GM06990 (cell line): ENCODE measurements at regions not wholly inside any gene's neighbourhood (a gene's known extent, or its start where the extent isn't known, plus 50 kb on each side); places are given as distances from the start of the nearest gene placed in this dataset.

Source experiments
- DNase-seq: peaks from one replicate; pipeline ENCODE4 v3.0.0-alpha.2; 2011; ENCODE audit not compliant: insufficient read length; ENCODE audit errors: extremely low read depth
- H3K27me3 ChIP-seq: replicated peaks from 2 replicates; pipeline ENCODE4 v1.6.0; 2011; ENCODE audit warnings: low read length; ENCODE audit not compliant: control insufficient read depth, insufficient read depth
- H3K36me3 ChIP-seq: 2 replicates; pipeline ENCODE4 v1.5.1; 2011; ENCODE audit warnings: low read length; ENCODE audit not compliant: control insufficient read depth, insufficient read depth
- H3K4me3 ChIP-seq: replicated peaks from 2 replicates; pipeline ENCODE4 v1.5.1; 2011; ENCODE audit warnings: low read depth, mild to moderate bottlenecking, control low read depth, low read length
- TF ChIP-seq, protein P1 (sequence below): IDR thresholded peaks from 2 replicates; pipeline ENCODE4 v1.5.1; 2011; ENCODE audit warnings: low read length, control low read depth, mild to moderate bottlenecking, inconsistent platforms; ENCODE audit not compliant: insufficient read depth, poor library complexity, severe bottlenecking

DNA sequence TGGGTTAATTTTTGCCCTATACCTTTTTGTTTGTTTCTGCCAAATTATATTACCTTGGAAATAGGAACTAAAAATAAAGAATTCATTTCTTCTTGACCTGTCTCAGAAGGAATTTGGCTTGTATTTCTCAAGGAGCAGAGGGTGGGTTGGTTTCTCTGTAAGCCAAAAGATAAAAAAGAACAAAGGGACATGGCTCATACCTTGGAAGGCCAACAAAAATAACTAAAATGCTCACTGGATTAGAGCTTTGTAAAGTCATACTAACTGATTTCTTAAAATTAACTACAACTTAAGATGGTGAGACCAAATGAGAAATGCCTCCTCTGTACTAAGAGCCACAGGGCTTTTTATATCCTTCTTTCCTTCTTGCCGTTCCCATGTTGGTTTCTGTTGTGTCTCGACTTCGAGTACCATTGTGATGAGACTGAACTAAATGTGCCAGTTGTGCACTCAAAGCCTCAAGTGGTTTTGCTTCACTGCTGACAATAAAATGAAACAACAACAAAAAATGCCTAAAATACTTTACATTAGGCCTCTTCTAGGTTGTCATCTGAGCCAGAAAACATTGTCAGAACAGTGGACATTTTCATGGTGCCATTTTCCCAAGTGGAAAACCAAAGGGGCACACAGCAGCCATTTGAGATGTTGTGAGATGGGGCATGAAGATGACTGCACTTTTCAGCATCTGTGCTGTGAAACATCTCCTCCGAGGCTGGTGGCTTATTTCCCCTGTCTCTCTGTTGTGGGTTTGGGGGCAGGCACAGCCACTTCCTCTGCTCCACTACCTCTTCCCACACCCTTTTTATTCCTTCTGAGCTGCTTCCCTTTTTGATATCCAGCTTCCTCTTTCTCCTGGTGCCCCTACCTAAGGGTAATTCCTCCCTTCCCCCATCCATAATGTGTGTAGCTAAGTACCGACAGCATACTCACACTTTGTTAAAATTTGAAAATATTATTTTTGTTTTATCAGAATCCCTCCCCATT lies 51.8 kb upstream of the AGR3 start:
- no peak for DNase-seq
- TF ChIP-seq, protein P1, sequence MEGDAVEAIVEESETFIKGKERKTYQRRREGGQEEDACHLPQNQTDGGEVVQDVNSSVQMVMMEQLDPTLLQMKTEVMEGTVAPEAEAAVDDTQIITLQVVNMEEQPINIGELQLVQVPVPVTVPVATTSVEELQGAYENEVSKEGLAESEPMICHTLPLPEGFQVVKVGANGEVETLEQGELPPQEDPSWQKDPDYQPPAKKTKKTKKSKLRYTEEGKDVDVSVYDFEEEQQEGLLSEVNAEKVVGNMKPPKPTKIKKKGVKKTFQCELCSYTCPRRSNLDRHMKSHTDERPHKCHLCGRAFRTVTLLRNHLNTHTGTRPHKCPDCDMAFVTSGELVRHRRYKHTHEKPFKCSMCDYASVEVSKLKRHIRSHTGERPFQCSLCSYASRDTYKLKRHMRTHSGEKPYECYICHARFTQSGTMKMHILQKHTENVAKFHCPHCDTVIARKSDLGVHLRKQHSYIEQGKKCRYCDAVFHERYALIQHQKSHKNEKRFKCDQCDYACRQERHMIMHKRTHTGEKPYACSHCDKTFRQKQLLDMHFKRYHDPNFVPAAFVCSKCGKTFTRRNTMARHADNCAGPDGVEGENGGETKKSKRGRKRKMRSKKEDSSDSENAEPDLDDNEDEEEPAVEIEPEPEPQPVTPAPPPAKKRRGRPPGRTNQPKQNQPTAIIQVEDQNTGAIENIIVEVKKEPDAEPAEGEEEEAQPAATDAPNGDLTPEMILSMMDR, result no peak
- no peaks in the 10 kb centered on the region for H3K36me3 ChIP-seq
- H3K27me3 ChIP-seq, result no peaks in the 10 kb centered on the region
- no peak overlapping the region for H3K4me3 ChIP-seq

DNA sequence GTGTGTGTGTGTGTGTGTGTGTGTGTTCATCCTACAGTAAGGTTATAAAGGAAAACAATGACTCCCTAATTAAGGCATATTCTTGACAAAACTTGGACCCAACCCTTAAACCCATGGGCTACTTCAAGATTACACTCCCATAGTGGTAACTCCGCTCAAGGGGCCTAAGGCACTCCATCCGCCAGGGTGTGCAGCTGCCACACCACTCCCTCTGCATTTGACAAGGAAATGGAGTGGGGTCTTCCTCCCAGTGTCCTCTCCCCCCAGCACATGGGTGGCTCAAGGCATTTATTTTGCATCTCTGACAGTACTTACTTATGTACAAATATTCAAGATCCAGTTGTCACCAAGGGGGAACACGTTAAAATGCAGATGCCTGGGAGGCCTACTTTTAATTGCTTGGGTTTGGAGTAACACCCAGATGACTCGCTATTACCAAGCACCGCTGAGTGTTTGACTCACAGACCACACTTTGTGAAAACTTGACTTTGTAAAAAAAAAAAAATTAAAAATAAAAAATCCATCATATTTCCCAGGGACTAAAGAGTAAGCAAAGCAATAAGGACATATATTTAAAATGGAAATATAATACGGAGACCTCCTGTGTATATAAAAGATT lies 53.0 kb upstream of the AGR3 start:
- Histone ChIP-seq H3K36me3 (no peaks in the 10 kb centered on the region), H3K4me3 (no peak overlapping the region), H3K27me3 (no peaks in the 10 kb centered on the region)
- TF ChIP-seq, protein P1, result no peak
- DNase-seq, result no peak

DNA sequence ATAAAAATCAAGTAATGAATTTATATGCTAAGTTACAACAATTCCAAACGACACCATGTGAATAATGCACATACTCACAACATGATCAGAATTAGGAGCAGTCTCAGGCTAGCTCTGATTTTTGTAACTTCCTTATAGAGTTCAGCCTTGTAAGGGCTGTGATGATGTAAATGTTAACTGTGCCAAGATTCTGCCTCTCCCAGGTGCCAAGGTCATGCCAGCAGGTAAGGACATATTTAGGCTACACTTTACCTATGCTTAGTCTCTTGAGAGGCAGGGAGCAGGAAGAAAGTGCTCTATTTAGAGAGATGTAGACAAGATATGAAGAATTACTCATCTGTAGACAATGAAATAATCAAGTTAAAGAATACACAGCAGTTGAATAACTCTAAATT lies 53.6 kb upstream of the AGR3 start:
- DNase-seq, result no peak
- TF ChIP-seq, protein P1, result no peak
- Histone ChIP-seq H3K27me3 (no peaks in the 10 kb centered on the region), H3K36me3 (no peaks in the 10 kb centered on the region), H3K4me3 (no peak overlapping the region)

DNA sequence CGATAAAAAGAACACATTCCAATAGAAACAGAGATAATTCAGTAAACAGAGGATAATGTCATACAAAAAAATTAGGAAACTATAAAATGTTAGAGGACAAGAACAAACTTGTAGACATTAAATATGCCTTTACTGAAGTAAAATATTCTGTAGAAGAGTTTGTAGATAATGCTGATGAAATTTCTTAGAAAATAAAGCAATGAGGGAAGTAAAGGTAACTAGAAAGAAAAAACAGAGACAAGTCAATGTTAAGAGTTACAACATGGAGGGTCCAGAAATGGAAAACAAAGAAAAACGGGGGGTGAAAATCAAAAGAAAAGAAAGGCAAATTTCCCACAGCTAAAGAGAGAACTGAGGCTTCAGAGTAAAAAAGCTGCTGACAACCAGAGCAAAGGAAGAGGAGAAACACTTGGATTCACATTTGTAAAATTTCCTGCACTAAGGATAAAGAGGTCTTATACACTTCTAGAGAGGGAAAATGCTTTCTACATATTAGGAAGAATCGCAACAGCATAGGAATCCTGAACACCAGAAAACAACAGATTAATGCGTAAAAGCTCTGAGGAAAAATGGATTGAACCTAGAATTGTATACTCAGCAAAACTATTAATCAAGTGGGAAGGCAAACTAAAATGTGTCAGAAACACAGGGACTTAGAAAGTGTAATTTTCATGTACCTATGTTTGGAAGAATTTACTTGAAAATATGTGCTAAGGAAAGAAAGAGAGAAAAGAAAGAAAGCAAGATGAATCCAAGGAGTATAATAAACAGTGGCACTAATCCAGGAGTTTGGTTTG lies 55.0 kb upstream of the AGR3 start:
- TF ChIP-seq, protein P1, result no peak
- no peak for DNase-seq
- H3K36me3 ChIP-seq, result no peaks in the 10 kb centered on the region
- H3K4me3 ChIP-seq, result no peak overlapping the region
- H3K27me3 ChIP-seq, result no peaks in the 10 kb centered on the region

DNA sequence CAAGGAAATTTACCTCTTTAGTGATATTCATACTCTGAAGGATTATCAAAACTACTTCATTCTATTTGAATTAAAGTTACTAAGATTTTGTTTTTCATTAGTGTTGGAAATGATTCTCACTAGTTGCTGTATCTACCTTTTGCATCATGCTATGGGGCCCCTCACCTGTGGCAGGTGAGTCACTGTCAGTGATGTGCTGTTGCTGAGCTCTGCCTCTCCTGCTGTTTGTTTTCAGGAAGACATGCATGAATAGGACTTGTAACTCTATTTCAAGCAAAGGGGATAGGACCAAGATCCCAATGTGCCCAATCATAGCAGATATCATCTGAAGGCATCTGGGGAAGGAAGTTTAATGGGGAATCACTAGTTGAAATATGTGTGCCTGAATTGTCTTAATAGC lies 57.4 kb upstream of the AGR3 start:
- TF ChIP-seq, protein P1, result no peak
- no peaks in the 10 kb centered on the region for H3K36me3 ChIP-seq
- no peak for DNase-seq
- H3K4me3 ChIP-seq, result no peak overlapping the region
- H3K27me3 ChIP-seq, result no peaks in the 10 kb centered on the region
